Panc1 (cell line): ENCODE measurements at regions not wholly inside any gene's neighbourhood (a gene's known extent, or its start where the extent isn't known, plus 50 kb on each side); places are given as distances from the start of the nearest gene placed in this dataset.

Experiments used
- ATAC-seq: fragments of 200-7000 bp; cut with Tn5 transposase; 2 replicates; pipeline ENCODE4 v1.9.1; 2020; ENCODE audit warnings: mild to moderate bottlenecking, moderate library complexity
- BruUV-seq: library from RNA; stranded (reverse); fragments of 400-500 nt; replicated peaks from 2 replicates; lab custom pipeline; 2021; lab: Mats Ljungman, UMichigan
- CTCF ChIA-PET: fragments of 300-600 bp; sonication (Branson Sonifier 250); formaldehyde crosslinking; loops from one replicate; lab custom pipeline; 2022; ENCODE audit warnings: antibody characterized with exemption; lab: Charles Lee
- POLR2A ChIA-PET: fragments of 300-600 bp; sonication (Branson Sonifier 250); formaldehyde crosslinking; loops from one replicate; lab custom pipeline; 2022; ENCODE audit warnings: antibody characterized with exemption; lab: Charles Lee
- DNase-seq: peaks from one replicate; pipeline ENCODE4 v3.0.0-alpha.2; 2010; ENCODE audit warnings: low read depth, low spot score
- H3K27ac ChIP-seq: 2 replicates; pipeline ENCODE4 v1.5.1; 2011; ENCODE audit warnings: mild to moderate bottlenecking, low read length, inconsistent platforms
- H3K27me3 ChIP-seq: fragments of 200-500 bp; sonication (Bioruptor generic); 2 replicates; pipeline ENCODE4 v1.6.0; 2014; ENCODE audit warnings: low read length, inconsistent platforms; ENCODE audit not compliant: control insufficient read depth, insufficient read depth
- H3K36me3 ChIP-seq: fragments of 200-500 bp; sonication (Bioruptor generic); 2 replicates; pipeline ENCODE4 v1.5.1; 2014; ENCODE audit warnings: inconsistent platforms, mild to moderate bottlenecking, low read length, moderate library complexity; ENCODE audit not compliant: control insufficient read depth, insufficient read depth
- H3K4me1 ChIP-seq: 2 replicates; pipeline ENCODE4 v1.5.1; 2011; ENCODE audit warnings: inconsistent platforms, mild to moderate bottlenecking, low read length, moderate library complexity; ENCODE audit not compliant: control insufficient read depth, insufficient read depth
- H3K4me3 ChIP-seq, 2 experiments: 2 replicates each; pipeline ENCODE4 v1.5.1; 2011 to 2012; ENCODE audit warnings: low read depth in 2 of 2, low read length in 2 of 2, mild to moderate bottlenecking in 2 of 2, inconsistent platforms in 1 of 2, moderate library complexity in 1 of 2
- H3K9me3 ChIP-seq: fragments of 200-500 bp; sonication (Bioruptor generic); 2 replicates; pipeline ENCODE4 v1.5.1; 2014; ENCODE audit warnings: low read depth, mild to moderate bottlenecking, inconsistent platforms, low read length, moderate library complexity; ENCODE audit not compliant: control insufficient read depth, insufficient read depth
- POLR2AphosphoS5 ChIP-seq: IDR thresholded peaks from 2 replicates; pipeline ENCODE4 v1.6.1; 2012; ENCODE audit warnings: mild to moderate bottlenecking, low read depth, low read length, moderate library complexity
- REST ChIP-seq, 2 experiments: IDR thresholded peaks; 2 replicates each; pipeline ENCODE4 v1.6.1; 2011 to 2012; ENCODE audit warnings: low read depth in 2 of 2, control low read depth in 1 of 2, low read length in 1 of 2, mild to moderate bottlenecking in 1 of 2, moderate library complexity in 1 of 2; ENCODE audit not compliant: insufficient read depth in 1 of 2
- SIN3A ChIP-seq: IDR thresholded peaks from 2 replicates; pipeline ENCODE4 v1.6.1; 2012; ENCODE audit warnings: low read depth, mild to moderate bottlenecking, low read length, moderate library complexity, borderline replicate concordance; ENCODE audit not compliant: insufficient read depth
- TCF7L2 ChIP-seq: IDR thresholded peaks from 2 replicates; pipeline ENCODE4 v1.6.1; 2011; ENCODE audit warnings: mild to moderate bottlenecking, low read depth, low read length, inconsistent platforms
- in situ Hi-C: cut with HindIII; loops from 2 replicates; pipeline ENCODE4 v1.10.0; 2016; ENCODE audit warnings: low sequenced_read_pairs, low pct_unique_long_range_greater_than_20kb
- intact Hi-C: fragments of 100-400 bp; cut with micrococcal nuclease; formaldehyde crosslinking; loops from one replicate; pipeline ENCODE4 v1.10.0; 2022; ENCODE audit not compliant: unreplicated experiment
- TF ChIP-seq, protein P1 (sequence below): fragments of 450-650 bp; IDR thresholded peaks from 2 replicates; pipeline ENCODE4 v1.5.1; 2017; ENCODE audit warnings: mild to moderate bottlenecking

DNA sequence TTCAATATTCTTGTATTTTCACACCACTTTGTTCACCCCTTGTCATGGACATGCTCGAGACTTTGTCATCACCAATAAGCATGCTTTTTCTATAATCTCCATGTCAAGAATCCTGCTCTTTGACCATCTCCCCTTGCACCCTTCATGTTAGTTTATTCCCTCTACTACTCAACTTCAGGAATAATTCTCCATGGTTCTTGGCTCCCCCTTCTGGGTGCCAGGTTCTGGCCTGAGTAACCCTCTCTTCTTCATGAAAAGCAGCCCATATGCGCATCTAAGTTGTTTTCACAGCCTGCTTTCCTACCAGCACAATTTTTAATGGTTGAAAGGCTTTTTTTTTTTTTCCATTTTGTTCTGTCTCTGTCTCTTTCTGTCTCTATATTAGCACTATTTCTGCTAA lies 160.7 kb downstream of the LEPR start:
- Histone ChIP-seq H3K9me3 (no peaks in the 10 kb centered on the region), H3K27me3 (no peaks in the 10 kb centered on the region), H3K4me1 (no peaks in the 10 kb centered on the region), H3K27ac (no peak overlapping the region), H3K4me3 (no peak overlapping the region), H3K36me3 (no peaks in the 10 kb centered on the region)
- ChIA-PET POLR2A (no interaction called here), CTCF (no interaction called here)
- TF ChIP-seq REST (IDR thresholded peaks at IDR 0.05; ENCODE audit: insufficient read depth in 1 of 2, low read depth in 2 of 2, low read length in 1 of 2), result no peak
- TF ChIP-seq, protein P1, sequence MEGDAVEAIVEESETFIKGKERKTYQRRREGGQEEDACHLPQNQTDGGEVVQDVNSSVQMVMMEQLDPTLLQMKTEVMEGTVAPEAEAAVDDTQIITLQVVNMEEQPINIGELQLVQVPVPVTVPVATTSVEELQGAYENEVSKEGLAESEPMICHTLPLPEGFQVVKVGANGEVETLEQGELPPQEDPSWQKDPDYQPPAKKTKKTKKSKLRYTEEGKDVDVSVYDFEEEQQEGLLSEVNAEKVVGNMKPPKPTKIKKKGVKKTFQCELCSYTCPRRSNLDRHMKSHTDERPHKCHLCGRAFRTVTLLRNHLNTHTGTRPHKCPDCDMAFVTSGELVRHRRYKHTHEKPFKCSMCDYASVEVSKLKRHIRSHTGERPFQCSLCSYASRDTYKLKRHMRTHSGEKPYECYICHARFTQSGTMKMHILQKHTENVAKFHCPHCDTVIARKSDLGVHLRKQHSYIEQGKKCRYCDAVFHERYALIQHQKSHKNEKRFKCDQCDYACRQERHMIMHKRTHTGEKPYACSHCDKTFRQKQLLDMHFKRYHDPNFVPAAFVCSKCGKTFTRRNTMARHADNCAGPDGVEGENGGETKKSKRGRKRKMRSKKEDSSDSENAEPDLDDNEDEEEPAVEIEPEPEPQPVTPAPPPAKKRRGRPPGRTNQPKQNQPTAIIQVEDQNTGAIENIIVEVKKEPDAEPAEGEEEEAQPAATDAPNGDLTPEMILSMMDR, result no peak; the same call in 1 of the 2 replicates
- ATAC-seq (no peak), DNase-seq (no peak)
- in situ Hi-C loops (no loop called here), intact Hi-C loops (no loop called here)
- no TSS peak for BruUV-seq

- CTCF ChIA-PET, result no interaction called here
- no TSS peak for BruUV-seq
- POLR2A ChIA-PET, result no interaction called here
- in situ Hi-C loops, result no loop called here
- Histone ChIP-seq H3K27ac (no peak overlapping the region), H3K9me3 (no peaks in the 10 kb centered on the region), H3K27me3 (no peaks in the 10 kb centered on the region), H3K4me1 (no peaks in the 10 kb centered on the region), H3K36me3 (no peaks in the 10 kb centered on the region), H3K4me3 (no peak overlapping the region)
- intact Hi-C loops, result no loop called here
- DNase-seq, result no peak
- no peak for ATAC-seq
- TF ChIP-seq SIN3A (no peak), POLR2AphosphoS5 (no peak), TCF7L2 (no peak), REST (IDR thresholded peaks at IDR 0.05; ENCODE audit: insufficient read depth in 1 of 2, low read depth in 2 of 2, low read length in 1 of 2) (no peak)
- TF ChIP-seq, protein P1, result no peak
Measured at GRCh38 chr1:65584399-65584798, 163.9 kb downstream of the LEPR start.
